ENCODE measurements at regions not wholly inside any gene's neighbourhood (a gene's known extent, or its start where the extent isn't known, plus 50 kb on each side); places are given as distances from the start of the nearest gene placed in this dataset.
"Not testable (repeated sequence)": the region's sequence is repeated elsewhere in the genome, so short reads cannot be mapped to it uniquely, and the experiment has no call there.

DNA sequence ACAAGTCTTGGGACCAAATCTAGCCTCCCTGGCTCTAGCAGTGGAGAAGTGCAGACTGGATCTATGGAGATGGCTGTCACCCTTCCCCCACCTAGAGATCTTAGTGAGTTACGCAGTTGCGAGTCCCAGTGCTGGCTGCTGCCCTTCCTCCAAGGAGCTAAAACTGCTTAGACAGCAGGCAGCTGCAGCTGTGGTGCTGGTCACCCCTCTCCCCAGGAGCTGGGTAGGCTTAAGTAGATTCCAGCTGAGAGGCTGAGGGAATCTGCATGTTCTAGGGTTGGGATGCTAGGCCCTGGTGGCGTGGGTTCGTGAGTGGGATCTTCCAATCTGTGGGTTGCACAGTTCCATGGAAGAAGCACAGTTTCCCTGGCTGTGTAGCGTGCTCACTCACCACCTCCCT is 120.2 kb downstream of the SLC35B3 start:
- Histone ChIP-seq H3K4me1 (no peaks in the 10 kb centered on the region), H3K9me3 (no peaks in the 10 kb centered on the region), H3K36me3 (replicated peaks) (no peaks in the 10 kb centered on the region), H3K4me3 (no peak overlapping the region), H3K27me3 (ENCODE audit: low read depth) (no peaks in the 10 kb centered on the region)
- DNase-seq (ENCODE audit: low spot score in 2 of 2), result no peak
- in situ Hi-C loops (cut with MboI; ENCODE audit: low sequenced_read_pairs), result no loop called here

GRCh38 chr6:8301502-8301901 is 133.8 kb downstream of the SLC35B3 start:
- in situ Hi-C loops (cut with MboI; ENCODE audit: low sequenced_read_pairs), result no loop called here
- H3K9me3 ChIP-seq, result no peaks in the 10 kb centered on the region

DNA sequence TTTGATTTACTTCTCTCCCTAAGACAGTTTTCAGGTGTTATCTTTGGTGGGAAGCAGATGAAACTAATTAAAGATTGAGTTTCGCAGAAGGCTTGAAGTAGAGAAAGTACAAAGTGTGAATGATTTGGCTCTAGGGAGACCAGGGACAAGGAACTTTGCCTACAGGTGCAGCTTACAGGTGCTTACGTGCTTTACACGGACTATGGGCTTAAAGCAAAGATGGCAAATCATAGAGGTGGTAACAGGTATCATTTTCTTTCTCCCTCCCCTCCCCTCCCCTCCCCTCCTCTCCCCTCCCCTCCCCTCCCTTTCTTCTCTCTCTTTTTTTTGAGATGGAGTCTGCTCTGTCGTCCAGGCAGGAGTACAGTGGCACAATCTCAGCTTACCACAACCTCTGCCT is 136.3 kb downstream of the SLC35B3 start:
- in situ Hi-C loops (cut with MboI; ENCODE audit: low sequenced_read_pairs), result no loop called here

More at GRCh38 chr6:8301502-8301901, 133.8 kb downstream of the SLC35B3 start:
- H3K4me1 ChIP-seq, result no peaks in the 10 kb centered on the region
- DNase-seq (ENCODE audit: low spot score in 2 of 2), result no peak
- H3K36me3 ChIP-seq (replicated peaks), result no peaks in the 10 kb centered on the region
- H3K4me3 ChIP-seq, result no peak overlapping the region
- no peaks in the 10 kb centered on the region for H3K27me3 ChIP-seq (ENCODE audit: low read depth)

GRCh38 chr6:8282946-8283345 is 152.4 kb downstream of the SLC35B3 start:
- in situ Hi-C loops (cut with MboI; ENCODE audit: low sequenced_read_pairs); H3K36me3 ChIP-seq (replicated peaks): not testable (repeated sequence)

More for the DNA sequence above, 136.3 kb downstream of the SLC35B3 start:
- Histone ChIP-seq H3K9me3 (no peaks in the 10 kb centered on the region), H3K36me3 (replicated peaks) (no peaks in the 10 kb centered on the region), H3K27me3 (ENCODE audit: low read depth) (no peaks in the 10 kb centered on the region), H3K4me3 (no peak overlapping the region), H3K4me1 (no peaks in the 10 kb centered on the region)
- no peak for DNase-seq (ENCODE audit: low spot score in 2 of 2)

DNA sequence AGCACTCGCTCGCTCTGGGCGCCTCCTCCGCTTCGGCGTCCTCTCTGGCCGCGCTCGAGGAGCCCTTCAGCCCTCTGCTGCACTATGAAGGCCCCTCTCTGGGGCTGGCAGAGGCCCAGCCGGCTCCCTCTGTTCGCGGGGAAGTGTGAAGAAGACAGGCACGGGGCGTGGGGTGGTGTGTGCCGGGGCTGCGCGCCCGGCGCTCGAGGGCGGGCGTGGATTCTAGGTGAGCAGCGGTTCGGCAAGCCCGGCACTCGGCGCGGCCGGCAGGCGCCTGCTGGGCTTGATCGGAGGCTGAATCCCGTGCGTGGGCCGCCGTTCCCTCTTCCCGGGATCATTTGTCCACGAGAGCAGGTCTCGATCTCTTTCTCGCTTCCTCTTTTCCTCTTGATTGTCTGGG is 153.0 kb downstream of the SLC35B3 start:
- no peaks in the 10 kb centered on the region for H3K27me3 ChIP-seq (ENCODE audit: low read depth)
- no peak overlapping the region for H3K4me3 ChIP-seq
- in situ Hi-C loops (cut with MboI; ENCODE audit: low sequenced_read_pairs), result no loop called here
- no peaks in the 10 kb centered on the region for H3K36me3 ChIP-seq (replicated peaks)
- no peak for DNase-seq (ENCODE audit: low spot score in 2 of 2)
- H3K4me1 ChIP-seq, result no peaks in the 10 kb centered on the region
- H3K9me3 ChIP-seq, result no peaks in the 10 kb centered on the region

More at GRCh38 chr6:8282946-8283345, 152.4 kb downstream of the SLC35B3 start:
- H3K4me3 ChIP-seq; H3K27me3 ChIP-seq (ENCODE audit: low read depth); DNase-seq (ENCODE audit: low spot score in 2 of 2); H3K9me3 ChIP-seq; H3K4me1 ChIP-seq: not testable (repeated sequence)

GRCh38 chr6:8279041-8279805 is 156.1 kb downstream of the SLC35B3 start:
- no peak for DNase-seq (ENCODE audit: low spot score in 2 of 2)

DNA sequence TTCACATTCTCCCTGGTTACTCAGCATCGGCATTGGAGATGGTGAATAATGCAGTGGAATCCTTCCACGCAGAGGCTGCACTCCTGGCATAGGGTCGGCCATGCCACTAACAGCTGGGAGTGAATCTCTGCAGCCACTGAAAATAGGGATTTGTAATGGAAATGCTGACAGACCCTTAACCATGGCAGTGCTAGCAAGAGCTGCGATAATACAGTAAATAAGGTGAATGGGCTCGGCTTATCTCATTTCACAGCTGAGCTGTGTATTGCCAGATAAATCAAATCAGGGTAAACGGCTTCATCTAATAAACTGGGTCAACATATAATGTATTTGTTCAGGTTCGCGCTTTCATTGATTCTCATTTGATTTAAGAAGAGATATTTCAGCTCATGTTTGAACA is 156.8 kb downstream of the SLC35B3 start:
- H3K27me3 ChIP-seq (ENCODE audit: low read depth), result no peaks in the 10 kb centered on the region
- in situ Hi-C loops (cut with MboI; ENCODE audit: low sequenced_read_pairs), result no loop called here
- no peak for DNase-seq (ENCODE audit: low spot score in 2 of 2)
- no peaks in the 10 kb centered on the region for H3K36me3 ChIP-seq (replicated peaks)
- H3K9me3 ChIP-seq, result no peaks in the 10 kb centered on the region
- no peaks in the 10 kb centered on the region for H3K4me1 ChIP-seq
- H3K4me3 ChIP-seq, result no peak overlapping the region

More at GRCh38 chr6:8279041-8279805, 156.1 kb downstream of the SLC35B3 start:
- H3K9me3 ChIP-seq, result no peaks in the 10 kb centered on the region
- H3K36me3 ChIP-seq (replicated peaks), result no peaks in the 10 kb centered on the region
- H3K4me1 ChIP-seq, result no peaks in the 10 kb centered on the region
- H3K27me3 ChIP-seq (ENCODE audit: low read depth), result no peaks in the 10 kb centered on the region
- no peak overlapping the region for H3K4me3 ChIP-seq
- in situ Hi-C loops (cut with MboI; ENCODE audit: low sequenced_read_pairs), result no loop called here

DNA sequence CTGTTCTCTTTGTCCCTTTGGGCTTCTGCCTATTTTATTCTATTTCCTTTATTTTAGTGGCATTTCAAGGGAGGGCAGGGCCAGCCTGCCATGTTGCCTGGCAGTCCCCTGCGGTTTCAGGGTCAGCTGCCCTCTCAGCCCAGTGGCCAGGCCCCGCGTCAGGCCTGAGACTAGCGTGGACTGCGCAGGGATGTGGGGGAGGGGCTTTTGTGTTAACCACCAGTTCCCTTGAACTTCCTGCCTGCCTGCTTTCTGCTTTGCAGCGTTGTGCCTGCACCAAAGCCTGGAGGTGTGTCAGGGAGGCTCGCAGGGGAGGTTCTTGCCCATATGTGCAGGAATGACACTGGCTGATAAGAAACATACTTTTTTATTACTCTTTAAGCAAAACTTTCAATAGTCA is 157.6 kb downstream of the SLC35B3 start:
- no peaks in the 10 kb centered on the region for H3K36me3 ChIP-seq (replicated peaks)
- no peaks in the 10 kb centered on the region for H3K9me3 ChIP-seq
- in situ Hi-C loops (cut with MboI; ENCODE audit: low sequenced_read_pairs), result no loop called here
- no peaks in the 10 kb centered on the region for H3K4me1 ChIP-seq
- no peaks in the 10 kb centered on the region for H3K27me3 ChIP-seq (ENCODE audit: low read depth)
- DNase-seq (ENCODE audit: low spot score in 2 of 2), result no peak
- no peak overlapping the region for H3K4me3 ChIP-seq

DNA sequence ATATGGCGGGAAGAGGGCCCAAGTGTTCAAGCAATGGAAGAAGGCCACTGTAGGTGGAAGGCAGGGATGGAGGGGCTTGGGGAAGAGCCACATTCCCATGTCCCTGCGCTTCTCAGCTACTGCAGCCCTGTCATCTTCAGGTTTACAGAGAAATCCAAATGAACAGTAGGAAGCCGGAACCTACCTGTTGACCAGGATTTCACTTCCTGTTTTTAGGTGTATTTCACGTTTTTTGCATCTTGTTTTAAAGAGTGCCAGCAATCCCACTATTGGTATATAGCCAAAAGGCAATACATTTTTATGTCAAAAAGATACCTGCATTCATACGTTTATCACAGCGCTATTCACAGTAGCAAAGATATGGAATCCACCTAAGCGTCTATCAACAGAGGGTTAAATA is 159.2 kb downstream of the SLC35B3 start:
- in situ Hi-C loops (cut with MboI; ENCODE audit: low sequenced_read_pairs), result no loop called here
- Histone ChIP-seq H3K4me3 (no peak overlapping the region), H3K27me3 (ENCODE audit: low read depth) (no peaks in the 10 kb centered on the region), H3K36me3 (replicated peaks) (no peaks in the 10 kb centered on the region), H3K9me3 (no peaks in the 10 kb centered on the region), H3K4me1 (no peaks in the 10 kb centered on the region)
- DNase-seq (ENCODE audit: low spot score in 2 of 2), result no peak

DNA sequence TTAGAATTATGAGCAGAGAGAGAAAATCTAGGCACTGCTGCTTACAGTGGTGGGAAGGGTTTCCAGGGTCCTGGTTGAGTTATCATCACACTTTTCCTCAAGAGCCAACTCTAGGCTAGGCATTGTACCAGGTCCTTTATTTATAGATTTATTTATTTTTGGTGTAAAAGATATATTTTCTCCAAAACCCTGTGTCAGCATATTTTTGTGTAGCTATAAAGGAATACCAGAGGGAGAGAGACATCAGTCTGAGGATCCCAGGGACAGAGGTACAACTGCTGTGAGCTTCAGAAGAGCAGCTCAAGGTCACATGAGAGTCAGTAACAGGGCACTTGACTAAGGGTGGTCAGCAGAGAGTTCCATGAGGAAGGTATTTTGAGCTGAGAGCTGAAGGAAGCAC is 159.7 kb downstream of the SLC35B3 start:
- H3K4me1 ChIP-seq, result no peaks in the 10 kb centered on the region
- H3K4me3 ChIP-seq, result no peak overlapping the region
- H3K9me3 ChIP-seq, result no peaks in the 10 kb centered on the region
- DNase-seq (ENCODE audit: low spot score in 2 of 2), result no peak
- H3K27me3 ChIP-seq (ENCODE audit: low read depth), result no peaks in the 10 kb centered on the region
- in situ Hi-C loops (cut with MboI; ENCODE audit: low sequenced_read_pairs), result no loop called here
- no peaks in the 10 kb centered on the region for H3K36me3 ChIP-seq (replicated peaks)

- no peaks in the 10 kb centered on the region for H3K9me3 ChIP-seq
- DNase-seq (ENCODE audit: low spot score in 2 of 2), result no peak
- no peaks in the 10 kb centered on the region for H3K27me3 ChIP-seq (ENCODE audit: low read depth)
- H3K4me1 ChIP-seq, result no peaks in the 10 kb centered on the region
- in situ Hi-C loops (cut with MboI; ENCODE audit: low sequenced_read_pairs), result no loop called here
- no peaks in the 10 kb centered on the region for H3K36me3 ChIP-seq (replicated peaks)
- H3K4me3 ChIP-seq, result no peak overlapping the region
Observed at GRCh38 chr6:8274226-8274625, 161.1 kb downstream of the SLC35B3 start.

DNA sequence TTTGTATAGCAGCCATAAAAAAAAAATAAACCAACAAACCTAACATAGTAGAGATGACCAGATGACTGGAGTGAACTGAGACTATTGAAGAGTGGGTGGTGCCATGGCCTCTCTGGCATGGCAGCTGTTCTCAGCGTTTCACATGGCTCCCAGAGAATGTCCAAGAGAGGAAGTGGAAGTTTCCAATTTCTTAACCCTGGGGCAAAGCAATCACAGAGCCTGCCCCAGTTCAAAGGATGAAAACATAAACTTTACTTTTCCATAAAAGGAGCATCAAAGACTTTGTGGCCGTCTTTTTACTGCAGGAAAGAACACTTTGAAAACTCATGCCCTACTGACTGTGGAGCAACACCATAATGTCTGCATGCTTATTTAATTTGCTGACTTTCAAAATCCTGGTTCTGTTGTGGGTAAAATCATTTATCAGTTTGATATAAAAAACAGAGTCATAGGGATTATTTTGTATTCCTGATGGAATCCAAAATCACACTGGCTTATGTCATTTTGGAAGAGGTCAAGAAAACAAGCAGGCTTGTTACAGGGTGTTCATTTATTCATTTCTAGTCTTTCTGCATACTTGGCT is 165.4 kb downstream of the SLC35B3 start:
- Histone ChIP-seq H3K27me3 (ENCODE audit: low read depth) (no peaks in the 10 kb centered on the region), H3K36me3 (replicated peaks) (no peaks in the 10 kb centered on the region), H3K9me3 (no peaks in the 10 kb centered on the region), H3K4me1 (no peaks in the 10 kb centered on the region), H3K4me3 (no peak overlapping the region)
- in situ Hi-C loops (cut with MboI; ENCODE audit: low sequenced_read_pairs), result no loop called here
- DNase-seq (ENCODE audit: low spot score in 2 of 2), result no peak

DNA sequence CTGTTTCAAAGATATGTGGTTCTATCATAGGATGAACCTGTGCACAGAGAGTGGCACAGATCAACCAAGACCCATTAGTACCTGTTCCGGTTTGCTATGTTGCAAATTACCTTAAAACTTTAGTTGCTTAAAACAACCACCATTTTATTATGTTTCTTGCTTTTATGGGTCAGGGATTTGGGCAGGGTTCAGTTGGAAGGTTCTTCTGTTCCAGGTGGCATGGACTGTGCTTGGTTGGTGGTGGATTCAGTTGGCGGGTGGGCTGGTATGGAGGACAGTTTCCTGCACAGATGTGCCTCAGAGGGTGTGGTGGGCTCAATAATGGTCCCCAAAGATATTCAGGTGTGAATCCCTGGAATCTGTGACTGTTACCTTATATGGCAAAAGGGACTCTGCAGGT is 166.3 kb downstream of the SLC35B3 start:
- Histone ChIP-seq H3K4me3 (no peak overlapping the region), H3K27me3 (ENCODE audit: low read depth) (no peaks in the 10 kb centered on the region), H3K4me1 (no peaks in the 10 kb centered on the region), H3K9me3 (no peaks in the 10 kb centered on the region), H3K36me3 (replicated peaks) (no peaks in the 10 kb centered on the region)
- in situ Hi-C loops (cut with MboI; ENCODE audit: low sequenced_read_pairs), result no loop called here
- DNase-seq (ENCODE audit: low spot score in 2 of 2), result no peak

DNA sequence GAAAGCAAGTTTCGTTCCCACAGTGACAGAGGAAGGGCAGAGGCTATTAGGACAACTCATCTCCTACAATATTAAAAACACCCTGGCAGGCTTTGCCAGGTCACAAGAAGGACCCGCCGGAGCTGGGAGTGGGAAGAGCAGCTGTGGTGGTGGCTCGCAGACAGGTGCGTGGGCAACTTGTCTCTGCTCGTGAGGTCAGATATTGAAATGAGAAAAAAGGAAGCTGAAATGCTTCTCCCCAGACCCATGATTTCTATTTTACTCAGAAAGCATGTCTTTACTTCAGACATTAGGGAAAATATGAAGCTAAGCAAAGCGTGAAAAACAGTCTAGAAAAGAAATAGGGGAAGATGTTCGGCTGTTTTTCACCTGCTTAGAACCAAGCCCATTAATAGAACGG is 166.3 kb upstream of the EEF1E1 start:
- no peaks in the 10 kb centered on the region for H3K27me3 ChIP-seq (ENCODE audit: low read depth)
- H3K9me3 ChIP-seq, result no peaks in the 10 kb centered on the region
- no peak for DNase-seq (ENCODE audit: low spot score in 2 of 2)
- in situ Hi-C loops (cut with MboI; ENCODE audit: low sequenced_read_pairs), result no loop called here
- no peak overlapping the region for H3K4me3 ChIP-seq
- no peaks in the 10 kb centered on the region for H3K36me3 ChIP-seq (replicated peaks)
- H3K4me1 ChIP-seq, result no peaks in the 10 kb centered on the region

Data from HAP-1 (cell line).